Common myeloid progenitor, CD34-positive (primary cell): ENCODE measurements at regions not wholly inside any gene's neighbourhood (a gene's known extent, or its start where the extent isn't known, plus 50 kb on each side); places are given as distances from the start of the nearest gene placed in this dataset.

Source experiments
- CTCF ChIA-PET: fragments of 350-600 bp; sonication (Branson Sonifier 250); formaldehyde crosslinking; loops from one replicate; lab custom pipeline; 2021; ENCODE audit warnings: antibody characterized with exemption; lab: Charles Lee
- POLR2A ChIA-PET: fragments of 350-600 bp; sonication (Branson Sonifier 250); formaldehyde crosslinking; loops from one replicate; lab custom pipeline; 2021; ENCODE audit warnings: antibody characterized with exemption; lab: Charles Lee
- DNase-seq, 3 donors: peaks; one replicate each; pipeline versions ENCODE4 v3.0.0 to v3.0.0-alpha.2; 2013
- H3K27ac ChIP-seq, 2 experiments: 1 replicate in 1 of 2; 2 replicates in 1 of 2; pipeline ENCODE4 v1.7.0; 2013; ENCODE audit warnings: inconsistent platforms in 2 of 2, low read length in 2 of 2, mild to moderate bottlenecking in 2 of 2, low read depth in 1 of 2, moderate library complexity in 1 of 2; ENCODE audit not compliant: severe bottlenecking in 2 of 2, insufficient read depth in 1 of 2, poor library complexity in 1 of 2
- H3K27me3 ChIP-seq, 5 experiments: replicated peaks in 2 of 5; 1 replicate in 3 of 5; 2 replicates in 2 of 5; pipeline versions ENCODE4 v1.6.1 to v1.7.0; 2013; ENCODE audit warnings: low read length in 4 of 5, mild to moderate bottlenecking in 2 of 5, moderate library complexity in 2 of 5, inconsistent platforms in 1 of 5; ENCODE audit not compliant: insufficient read depth in 5 of 5, control insufficient read depth in 4 of 5
- H3K36me3 ChIP-seq, 4 experiments: 1 replicate in 2 of 4; 2 replicates in 2 of 4; pipeline versions ENCODE4 v1.6.1 to v1.7.0; 2013; ENCODE audit warnings: low read length in 3 of 4, control low read depth in 1 of 4, mild to moderate bottlenecking in 1 of 4; ENCODE audit not compliant: control insufficient read depth in 4 of 4, insufficient read depth in 4 of 4
- H3K4me1 ChIP-seq, 4 experiments: 1 replicate in 3 of 4; 2 replicates in 1 of 4; pipeline versions ENCODE4 v1.6.1 to v1.7.1; 2013; ENCODE audit warnings: low read length in 3 of 4, mild to moderate bottlenecking in 3 of 4, control low read depth in 1 of 4, inconsistent platforms in 1 of 4, moderate library complexity in 1 of 4; ENCODE audit not compliant: control insufficient read depth in 4 of 4, insufficient read depth in 4 of 4; ENCODE audit errors: control extremely low read depth in 1 of 4
- H3K4me3 ChIP-seq, 7 experiments: 1 replicate in 4 of 7; 2 replicates in 3 of 7; pipeline versions ENCODE4 v1.5.1 to v1.7.0; 2013; ENCODE audit warnings: mild to moderate bottlenecking in 7 of 7, low read length in 6 of 7, moderate library complexity in 6 of 7, inconsistent platforms in 2 of 7, low read depth in 2 of 7, control low read depth in 1 of 7; ENCODE audit not compliant: insufficient read depth in 4 of 7, control insufficient read depth in 1 of 7; ENCODE audit errors: extremely low read depth in 1 of 7
- H3K9me3 ChIP-seq, 5 experiments: 1 replicate in 4 of 5; 2 replicates in 1 of 5; pipeline versions ENCODE4 v1.6.1 to v1.7.1; 2013; ENCODE audit warnings: low read length in 4 of 5, mild to moderate bottlenecking in 2 of 5, inconsistent platforms in 1 of 5, low read depth in 1 of 5, moderate library complexity in 1 of 5; ENCODE audit not compliant: control insufficient read depth in 4 of 5, insufficient read depth in 2 of 5; ENCODE audit errors: control extremely low read depth in 1 of 5
- WGBS: methylation state at CpG from one replicate; pipeline ENCODE4 v1.1.5; 2013; ENCODE audit not compliant: insufficient coverage; 5-methylcytosine and 5-hydroxymethylcytosine counted together

- CTCF ChIA-PET, result interaction anchor here (1.7 to 19.9 kb wide), 2 partner anchors 17 to 227 kb away, joined by 4 to 505 read pairs; no protein-coding TSS in a partner anchor
- no peaks in the 10 kb centered on the region for H3K36me3 ChIP-seq
- no peak for DNase-seq
- peaks cover 0 to 8% (median 2%) of the 10 kb centered on the region in 5 experiments for H3K27me3 ChIP-seq
- WGBS, result 100% methylated on average over 2 of the region's 2 CpGs
- H3K27ac ChIP-seq, result no peak overlapping the region
- no peaks in the 10 kb centered on the region for H3K4me1 ChIP-seq
- H3K4me3 ChIP-seq, result no peak overlapping the region
- H3K9me3 ChIP-seq, result no peaks in the 10 kb centered on the region
- POLR2A ChIA-PET, result no interaction called here
Observed at GRCh38 chr2:41863062-41863461, 184.8 kb upstream of the PKDCC start.

GRCh38 chr2:41865263-41865662 is 182.6 kb upstream of the PKDCC start:
- Histone ChIP-seq H3K36me3 (no peaks in the 10 kb centered on the region), H3K4me3 (no peak overlapping the region), H3K27ac (no peak overlapping the region), H3K4me1 (no peaks in the 10 kb centered on the region), H3K9me3 (no peaks in the 10 kb centered on the region), H3K27me3 (peaks cover 0 to 8% (median 0%) of the 10 kb centered on the region in 5 experiments)
- DNase-seq, result no peak
- POLR2A ChIA-PET, result no interaction called here
- CTCF ChIA-PET, result interaction anchor here (1.7 to 19.9 kb wide), 2 partner anchors 12 to 224 kb away, joined by 6 to 505 read pairs; no protein-coding TSS in a partner anchor
- 92% methylated on average over 3 of the region's 3 CpGs for WGBS

GRCh38 chr2:41867553-41867952 is 180.3 kb upstream of the PKDCC start:
- Histone ChIP-seq H3K27ac (no peak overlapping the region), H3K9me3 (no peaks in the 10 kb centered on the region), H3K36me3 (no peaks in the 10 kb centered on the region), H3K4me3 (no peak overlapping the region), H3K4me1 (no peaks in the 10 kb centered on the region), H3K27me3 (peaks cover 0 to 6% (median 0%) of the 10 kb centered on the region in 5 experiments)
- 92% methylated on average over 3 of the region's 3 CpGs for WGBS
- ChIA-PET POLR2A (interaction anchor here (0.6 kb wide), 1 partner anchor 10 kb away, joined by 4 read pairs; no protein-coding TSS in a partner anchor), CTCF (interaction anchor here (0.8 to 19.9 kb wide), 10 partner anchors 8 to 487 kb away, joined by 3 to 505 read pairs (median 4); no protein-coding TSS in a partner anchor)
- DNase-seq, result no peak

- no peaks in the 10 kb centered on the region for H3K36me3 ChIP-seq
- H3K4me3 ChIP-seq, result no peak overlapping the region
- POLR2A ChIA-PET, result interaction anchor here (1.2 kb wide), 1 partner anchor 218 kb away, joined by 4 read pairs; no protein-coding TSS in a partner anchor
- H3K9me3 ChIP-seq, result no peaks in the 10 kb centered on the region
- WGBS, result 50% methylated on average over 2 of the region's 3 CpGs
- H3K27me3 ChIP-seq, result peaks cover 0 to 6% (median 0%) of the 10 kb centered on the region in 5 experiments
- no peaks in the 10 kb centered on the region for H3K4me1 ChIP-seq
- DNase-seq, result peak; percentile 47 to 76 (median 66)
- CTCF ChIA-PET, result interaction anchor here (0.7 to 19.9 kb wide), 18 partner anchors 9 to 822 kb away, joined by 3 to 505 read pairs (median 4); no protein-coding TSS in a partner anchor
- H3K27ac ChIP-seq, result no peak overlapping the region
Observed at GRCh38 chr2:41869542-41870264, 178.1 kb upstream of the PKDCC start.

- Histone ChIP-seq H3K27ac (no peak overlapping the region), H3K36me3 (no peaks in the 10 kb centered on the region), H3K4me3 (no peak overlapping the region), H3K4me1 (no peaks in the 10 kb centered on the region), H3K27me3 (peaks cover 0 to 6% (median 0%) of the 10 kb centered on the region in 5 experiments), H3K9me3 (no peaks in the 10 kb centered on the region)
- POLR2A ChIA-PET, result interaction anchor here (1.2 kb wide), 1 partner anchor 218 kb away, joined by 4 read pairs; no protein-coding TSS in a partner anchor
- 92% methylated on average over 6 of the region's 6 CpGs for WGBS
- CTCF ChIA-PET, result interaction anchor here (0.9 to 19.9 kb wide), 18 partner anchors 8 to 459 kb away, joined by 3 to 505 read pairs (median 4); no protein-coding TSS in a partner anchor
- no peak for DNase-seq
Observed at GRCh38 chr2:41870265-41870585, 177.6 kb upstream of the PKDCC start.

- H3K27me3 ChIP-seq, result peaks cover 0 to 6% (median 0%) of the 10 kb centered on the region in 5 experiments
- ChIA-PET CTCF (interaction anchor here (1.1 to 19.9 kb wide), 10 partner anchors 11 to 219 kb away, joined by 3 to 505 read pairs (median 4); no protein-coding TSS in a partner anchor), POLR2A (no interaction called here)
- H3K27ac ChIP-seq, result no peak overlapping the region
- no peak overlapping the region for H3K4me3 ChIP-seq
- H3K36me3 ChIP-seq, result no peaks in the 10 kb centered on the region
- no peaks in the 10 kb centered on the region for H3K4me1 ChIP-seq
- DNase-seq, result no peak
- 94% methylated on average over 8 of the region's 9 CpGs for WGBS
- no peaks in the 10 kb centered on the region for H3K9me3 ChIP-seq
Observed at GRCh38 chr2:41871080-41871479, 176.7 kb upstream of the PKDCC start.

- ChIA-PET POLR2A (no interaction called here), CTCF (interaction anchor here (0.8 to 19.9 kb wide), 9 partner anchors 8 to 456 kb away, joined by 3 to 505 read pairs (median 5); no protein-coding TSS in a partner anchor)
- no peak overlapping the region for H3K4me3 ChIP-seq
- no peaks in the 10 kb centered on the region for H3K9me3 ChIP-seq
- peaks cover 0 to 2% (median 0%) of the 10 kb centered on the region in 5 experiments for H3K27me3 ChIP-seq
- H3K27ac ChIP-seq, result no peak overlapping the region
- no CpG with 5 or more reads among the region's 3 CpGs for WGBS
- no peaks in the 10 kb centered on the region for H3K36me3 ChIP-seq
- DNase-seq, result peak in 2 of 3 donors; percentile 5
- H3K4me1 ChIP-seq, result no peaks in the 10 kb centered on the region
Observed at GRCh38 chr2:41872646-41873045, 175.2 kb upstream of the PKDCC start.
